Adrenal gland (tissue), 9 donors: ENCODE measurements at regions not wholly inside any gene's neighbourhood (a gene's known extent, or its start where the extent isn't known, plus 50 kb on each side); places are given as distances from the start of the nearest gene placed in this dataset.

Experiments
- DNase-seq, 7 donors: peaks; one replicate each; pipeline ENCODE4 v3.0.0-alpha.2; 2019 to 2020
- H3K27ac ChIP-seq, 5 donors: fragments of 200-600 bp; sonication (generic) in 4 of 5; 1 replicate in 3 of 5; 2 replicates in 2 of 5; pipeline versions ENCODE4 v1.5.1 to v1.8.0; 2016 to 2020; ENCODE audit warnings: mild to moderate bottlenecking in 1 of 5
- H3K27me3 ChIP-seq: fragments of 200-600 bp; 2 replicates; pipeline ENCODE4 v1.8.0; 2021
- H3K36me3 ChIP-seq, 2 donors: fragments of 200-600 bp; replicated peaks in 1 of 2; 1 replicate in 1 of 2; 2 replicates in 1 of 2; pipeline versions ENCODE4 v1.5.1 to v1.8.0; 2018 to 2022
- H3K4me1 ChIP-seq, 2 donors: fragments of 200-600 bp; replicated peaks in 1 of 2; 1 replicate in 1 of 2; 2 replicates in 1 of 2; pipeline versions ENCODE4 v1.5.1 to v1.8.0; 2018 to 2021
- H3K4me3 ChIP-seq, 4 donors: fragments of 200-600 bp; sonication (generic) in 3 of 4; one replicate each; pipeline ENCODE4 v1.5.1; 2016 to 2018
- H3K9me3 ChIP-seq, 3 donors: fragments of 200-600 bp; sonication (generic) in 1 of 3; replicated peaks in 1 of 3; 1 replicate in 2 of 3; 2 replicates in 1 of 3; pipeline versions ENCODE4 v1.5.1 to v1.8.0; 2016 to 2021
- POLR2A ChIP-seq, 2 donors: fragments of 450-650 bp; IDR thresholded peaks; one replicate each; pipeline ENCODE4 v1.6.1; 2017; ENCODE audit warnings: antibody characterized with exemption in 2 of 2, mild to moderate bottlenecking in 2 of 2, moderate library complexity in 1 of 2
- WGBS, 4 donors: extraction: QIAGEN DNeasy Blood & Tissue Kit in 2 of 4; methylation state at CpG; one replicate each; pipeline versions ENCODE4 v1.1.5 to v1.1.7; 2013 to 2017; 5-methylcytosine and 5-hydroxymethylcytosine counted together
- intact Hi-C, 2 donors: fragments of 100-400 bp; cut with DNase I; formaldehyde crosslinking; loops; one replicate each; pipeline versions ENCODE4 v1.14.1 to v1.15.0; 2022 to 2023
- TF ChIP-seq, protein P1 (sequence below), 6 experiments: fragments of 450-650 bp in 4 of 6; fragments of 200-600 bp in 2 of 6; sonication (generic) in 1 of 6; IDR thresholded peaks; 1 replicate in 5 of 6; 2 replicates in 1 of 6; pipeline versions ENCODE4 v1.5.1 to v1.8.0; 2016 to 2021; ENCODE audit warnings: antibody characterized with exemption in 6 of 6, mild to moderate bottlenecking in 2 of 6, moderate library complexity in 1 of 6
- donor health status: healthy with polysubstance abuse.
- donor health status: Bipolar disorder and iron deficiency.
- donor health status: DM: yes; HTN: yes; CAD: no.
- donor health status: DM: no; HTN: no; CAD: no.
- donor health status: DM: no; HTN: no; CAD: no.

GRCh38 chr16:75947626-75948239, 221.4 kb upstream of the CPHXL start:
- H3K4me3 ChIP-seq = no peak overlapping the region
- intact Hi-C loops = no loop called here
- H3K36me3 ChIP-seq = no peaks in the 10 kb centered on the region
- DNase-seq = no peak
- WGBS, 4 donors = 38 to 44% (median 39%) methylated on average over 2 of the region's 2 CpGs
- no peak for TF ChIP-seq POLR2A (IDR thresholded peaks at IDR 0.05)
- TF ChIP-seq, protein P1, sequence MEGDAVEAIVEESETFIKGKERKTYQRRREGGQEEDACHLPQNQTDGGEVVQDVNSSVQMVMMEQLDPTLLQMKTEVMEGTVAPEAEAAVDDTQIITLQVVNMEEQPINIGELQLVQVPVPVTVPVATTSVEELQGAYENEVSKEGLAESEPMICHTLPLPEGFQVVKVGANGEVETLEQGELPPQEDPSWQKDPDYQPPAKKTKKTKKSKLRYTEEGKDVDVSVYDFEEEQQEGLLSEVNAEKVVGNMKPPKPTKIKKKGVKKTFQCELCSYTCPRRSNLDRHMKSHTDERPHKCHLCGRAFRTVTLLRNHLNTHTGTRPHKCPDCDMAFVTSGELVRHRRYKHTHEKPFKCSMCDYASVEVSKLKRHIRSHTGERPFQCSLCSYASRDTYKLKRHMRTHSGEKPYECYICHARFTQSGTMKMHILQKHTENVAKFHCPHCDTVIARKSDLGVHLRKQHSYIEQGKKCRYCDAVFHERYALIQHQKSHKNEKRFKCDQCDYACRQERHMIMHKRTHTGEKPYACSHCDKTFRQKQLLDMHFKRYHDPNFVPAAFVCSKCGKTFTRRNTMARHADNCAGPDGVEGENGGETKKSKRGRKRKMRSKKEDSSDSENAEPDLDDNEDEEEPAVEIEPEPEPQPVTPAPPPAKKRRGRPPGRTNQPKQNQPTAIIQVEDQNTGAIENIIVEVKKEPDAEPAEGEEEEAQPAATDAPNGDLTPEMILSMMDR (IDR thresholded peaks at IDR 0.05) = no peak
- H3K27me3 ChIP-seq = no peaks in the 10 kb centered on the region
- no peaks in the 10 kb centered on the region for H3K4me1 ChIP-seq
- no peaks in the 10 kb centered on the region for H3K9me3 ChIP-seq
- H3K27ac ChIP-seq = no peak overlapping the region

GRCh38 chr16:75948441-75948840, 222.2 kb upstream of the CPHXL start:
- Histone ChIP-seq H3K27me3 (no peaks in the 10 kb centered on the region), H3K4me1 (no peaks in the 10 kb centered on the region), H3K27ac (no peak overlapping the region), H3K9me3 (no peaks in the 10 kb centered on the region), H3K36me3 (no peaks in the 10 kb centered on the region), H3K4me3 (no peak overlapping the region)
- no peak for DNase-seq
- 61 to 76% (median 71%) methylated on average over 2 of the region's 2 CpGs for WGBS, 4 donors
- intact Hi-C loops = no loop called here
- no peak for TF ChIP-seq POLR2A (IDR thresholded peaks at IDR 0.05)
- TF ChIP-seq, protein P1 (IDR thresholded peaks at IDR 0.05) = no peak

- no peak overlapping the region for H3K27ac ChIP-seq
- TF ChIP-seq POLR2A (IDR thresholded peaks at IDR 0.05) = no peak
- TF ChIP-seq, protein P1 (IDR thresholded peaks at IDR 0.05) = no peak
- H3K27me3 ChIP-seq = no peaks in the 10 kb centered on the region
- 83 to 93% (median 86%) methylated on average over 3 of the region's 3 CpGs for WGBS, 4 donors
- no peaks in the 10 kb centered on the region for H3K4me1 ChIP-seq
- no peak overlapping the region for H3K4me3 ChIP-seq
- no peak for DNase-seq
- no peaks in the 10 kb centered on the region for H3K9me3 ChIP-seq
- intact Hi-C loops = no loop called here
- no peaks in the 10 kb centered on the region for H3K36me3 ChIP-seq
These were observed 222.6 kb upstream of the CPHXL start for GRCh38 chr16:75948886-75949285.

- intact Hi-C loops = no loop called here
- 73 to 79% (median 78%) methylated on average over 2 of the region's 2 CpGs for WGBS, 4 donors
- no peak overlapping the region for H3K4me3 ChIP-seq
- H3K27ac ChIP-seq = no peak overlapping the region
- H3K4me1 ChIP-seq = no peaks in the 10 kb centered on the region
- no peaks in the 10 kb centered on the region for H3K9me3 ChIP-seq
- H3K27me3 ChIP-seq = no peaks in the 10 kb centered on the region
- TF ChIP-seq POLR2A (IDR thresholded peaks at IDR 0.05) = no peak
- TF ChIP-seq, protein P1 (IDR thresholded peaks at IDR 0.05) = no peak
- H3K36me3 ChIP-seq = no peaks in the 10 kb centered on the region
- DNase-seq = no peak
These were observed 225.8 kb upstream of the CPHXL start for GRCh38 chr16:75952124-75952523.
